Tibial artery (tissue), 4 donors: ENCODE measurements at regions not wholly inside any gene's neighbourhood (a gene's known extent, or its start where the extent isn't known, plus 50 kb on each side); places are given as distances from the start of the nearest gene placed in this dataset.

Experiments
- DNase-seq, 2 donors: peaks; one replicate each; pipeline ENCODE4 v3.0.0-alpha.2; 2019
- H3K27ac ChIP-seq, 2 donors: fragments of 200-600 bp; sonication (generic) in 1 of 2; 1 replicate in 1 of 2; 2 replicates in 1 of 2; pipeline ENCODE4 v1.5.1; 2018 to 2019; ENCODE audit warnings: mild to moderate bottlenecking in 1 of 2
- H3K27me3 ChIP-seq, 2 donors: fragments of 200-600 bp; sonication (generic) in 1 of 2; one replicate each; pipeline versions ENCODE4 v1.5.1 to v1.6.0; 2016 to 2019
- H3K36me3 ChIP-seq, 3 donors: fragments of 200-600 bp; sonication (generic) in 2 of 3; one replicate each; pipeline ENCODE4 v1.5.1; 2016 to 2019; ENCODE audit warnings: mild to moderate bottlenecking in 2 of 3
- H3K4me1 ChIP-seq, 4 donors: fragments of 200-600 bp; sonication (generic) in 2 of 4; 1 replicate in 3 of 4; 2 replicates in 1 of 4; pipeline ENCODE4 v1.5.1; 2016 to 2019
- H3K4me3 ChIP-seq, 2 donors: fragments of 200-600 bp; sonication (generic) in 1 of 2; 1 replicate in 1 of 2; 2 replicates in 1 of 2; pipeline ENCODE4 v1.5.1; 2018 to 2019; ENCODE audit warnings: mild to moderate bottlenecking in 2 of 2
- H3K9me3 ChIP-seq, 3 donors: fragments of 200-600 bp; sonication (generic) in 1 of 3; one replicate each; pipeline ENCODE4 v1.5.1; 2016 to 2019
- CTCF ChIP-seq, 2 experiments: fragments of 200-600 bp in 1 of 2; fragments of 450-650 bp in 1 of 2; IDR thresholded peaks; one replicate each; pipeline ENCODE4 v1.5.1; 2017 to 2019; ENCODE audit warnings: antibody characterized with exemption in 2 of 2, mild to moderate bottlenecking in 1 of 2, moderate library complexity in 1 of 2
- intact Hi-C: fragments of 100-400 bp; cut with DNase I; formaldehyde crosslinking; loops from one replicate; pipeline ENCODE4 v1.15.0; 2023; ENCODE audit warnings: low total_unique reads

- no peak for TF ChIP-seq CTCF (IDR thresholded peaks at IDR 0.05)
- no peaks in the 10 kb centered on the region for H3K4me1 ChIP-seq
- H3K9me3 ChIP-seq = no peaks in the 10 kb centered on the region
- intact Hi-C loops = no loop called here
- no peak overlapping the region for H3K4me3 ChIP-seq
- DNase-seq = no peak
- H3K36me3 ChIP-seq = no peaks in the 10 kb centered on the region
- H3K27me3 ChIP-seq = no peaks in the 10 kb centered on the region
- no peak overlapping the region for H3K27ac ChIP-seq
Measured at GRCh38 chr6:68476611-68477010, 158.5 kb upstream of the ADGRB3 start.

- Histone ChIP-seq H3K4me3 (no peak overlapping the region), H3K4me1 (no peaks in the 10 kb centered on the region), H3K27me3 (no peaks in the 10 kb centered on the region), H3K9me3 (no peaks in the 10 kb centered on the region), H3K27ac (no peak overlapping the region), H3K36me3 (no peaks in the 10 kb centered on the region)
- no peak for DNase-seq
- no peak for TF ChIP-seq CTCF (IDR thresholded peaks at IDR 0.05)
- intact Hi-C loops = no loop called here
Measured at GRCh38 chr6:68473433-68474210, 161.5 kb upstream of the ADGRB3 start.

GRCh38 chr6:68468244-68468884, 166.7 kb upstream of the ADGRB3 start:
- no peaks in the 10 kb centered on the region for H3K9me3 ChIP-seq
- intact Hi-C loops = no loop called here
- H3K4me3 ChIP-seq = no peak overlapping the region
- H3K36me3 ChIP-seq = no peaks in the 10 kb centered on the region
- DNase-seq = no peak
- H3K27ac ChIP-seq = no peak overlapping the region
- TF ChIP-seq CTCF (IDR thresholded peaks at IDR 0.05) = no peak
- no peaks in the 10 kb centered on the region for H3K4me1 ChIP-seq
- no peaks in the 10 kb centered on the region for H3K27me3 ChIP-seq

- peaks cover 0 to 6% (median 2%) of the 10 kb centered on the region in 3 donors for H3K9me3 ChIP-seq
- no peaks in the 10 kb centered on the region for H3K36me3 ChIP-seq
- no peaks in the 10 kb centered on the region for H3K27me3 ChIP-seq
- DNase-seq = no peak
- no peak overlapping the region for H3K27ac ChIP-seq
- H3K4me3 ChIP-seq = no peak overlapping the region
- H3K4me1 ChIP-seq = no peaks in the 10 kb centered on the region
- no peak for TF ChIP-seq CTCF (IDR thresholded peaks at IDR 0.05)
- intact Hi-C loops = no loop called here
Measured at GRCh38 chr6:68458447-68458846, 176.6 kb upstream of the ADGRB3 start.

- Histone ChIP-seq H3K36me3 (no peaks in the 10 kb centered on the region), H3K4me3 (no peak overlapping the region), H3K9me3 (no peaks in the 10 kb centered on the region), H3K4me1 (no peaks in the 10 kb centered on the region), H3K27ac (no peak overlapping the region), H3K27me3 (no peaks in the 10 kb centered on the region)
- no peak for DNase-seq
- intact Hi-C loops = no loop called here
- no peak for TF ChIP-seq CTCF (IDR thresholded peaks at IDR 0.05)
Measured at GRCh38 chr6:68447112-68447511, 188.0 kb upstream of the ADGRB3 start.
